Activated gamma-delta T cell (primary cell): ENCODE measurements at regions not wholly inside any gene's neighbourhood (a gene's known extent, or its start where the extent isn't known, plus 50 kb on each side); places are given as distances from the start of the nearest gene placed in this dataset.

Experiments
- DNase-seq: peaks from one replicate; lab custom pipeline; 2025; lab: John Stamatoyannopoulos, UW

- DNase-seq = no peak
Observed at GRCh38 chr1:29488794-29489311, 252.5 kb downstream of the PTPRU start.

- no peak for DNase-seq
Observed at GRCh38 chr1:29488086-29488793, 251.9 kb downstream of the PTPRU start.

GRCh38 chr1:29487291-29487690 is 251.0 kb downstream of the PTPRU start:
- DNase-seq = no peak

DNA sequence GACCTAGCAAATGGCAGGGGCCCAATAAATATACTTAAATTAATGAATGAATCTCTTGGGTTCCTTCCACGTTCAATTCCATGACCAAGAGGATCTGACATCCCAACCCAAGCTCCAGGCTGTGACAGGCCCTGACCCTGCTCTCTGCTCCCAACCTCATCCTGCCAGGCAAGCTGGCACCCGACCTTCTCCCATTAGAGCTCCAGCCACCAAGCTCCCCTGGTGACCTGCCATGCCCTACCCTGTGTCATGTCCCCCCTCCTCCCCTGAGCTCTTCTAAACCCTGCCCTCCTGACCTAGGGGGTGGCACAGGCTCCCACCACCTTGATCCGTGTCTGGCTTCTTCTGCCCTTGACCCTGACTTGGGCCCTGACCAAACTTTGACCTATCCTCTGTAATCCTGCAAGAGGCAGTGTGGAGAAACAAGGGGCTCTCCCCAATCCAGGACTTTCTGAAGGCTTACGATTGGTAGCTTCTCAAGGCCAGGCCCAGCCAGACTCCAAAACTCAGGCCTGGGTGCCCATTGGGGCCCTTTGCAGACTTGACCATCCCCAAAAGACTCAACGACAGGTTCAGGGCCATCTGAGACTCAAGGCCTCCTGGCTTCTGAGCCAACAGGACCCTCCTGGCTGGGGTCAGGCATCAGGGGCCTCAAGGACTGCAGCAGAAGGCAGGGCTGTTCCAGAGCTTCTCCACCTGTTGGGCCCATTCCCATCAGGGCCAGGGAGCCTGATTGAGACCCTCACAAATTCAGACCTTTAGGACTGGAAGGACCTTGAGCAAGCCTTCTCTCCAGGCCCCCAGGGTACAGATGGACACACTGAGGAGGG is 249.0 kb downstream of the PTPRU start:
- no peak for DNase-seq

DNA sequence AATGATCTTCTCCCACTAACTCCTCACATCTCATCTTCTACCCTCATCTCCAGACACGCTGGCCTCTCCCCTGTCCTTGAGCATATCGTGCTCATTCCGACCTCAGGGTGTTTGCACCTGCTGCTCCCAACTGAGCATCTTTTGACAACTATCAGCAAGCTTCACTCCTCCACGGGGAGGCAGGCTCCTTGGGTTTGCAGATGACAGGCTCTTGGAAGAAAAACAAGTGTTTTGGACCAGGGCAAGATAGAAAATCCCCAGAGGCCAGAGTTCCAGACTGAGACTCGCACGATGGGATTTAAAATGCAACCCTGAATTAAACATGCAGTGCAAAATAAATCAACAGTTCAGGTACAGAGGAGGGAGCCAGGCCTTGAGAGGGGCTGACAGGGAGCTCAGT is 246.7 kb downstream of the PTPRU start:
- no peak for DNase-seq

- DNase-seq = no peak
Observed at GRCh38 chr1:29482064-29482463, 245.7 kb downstream of the PTPRU start.

GRCh38 chr1:29481031-29481430 is 244.7 kb downstream of the PTPRU start:
- no peak for DNase-seq

GRCh38 chr1:29478879-29479278 is 242.6 kb downstream of the PTPRU start:
- DNase-seq = no peak

DNA sequence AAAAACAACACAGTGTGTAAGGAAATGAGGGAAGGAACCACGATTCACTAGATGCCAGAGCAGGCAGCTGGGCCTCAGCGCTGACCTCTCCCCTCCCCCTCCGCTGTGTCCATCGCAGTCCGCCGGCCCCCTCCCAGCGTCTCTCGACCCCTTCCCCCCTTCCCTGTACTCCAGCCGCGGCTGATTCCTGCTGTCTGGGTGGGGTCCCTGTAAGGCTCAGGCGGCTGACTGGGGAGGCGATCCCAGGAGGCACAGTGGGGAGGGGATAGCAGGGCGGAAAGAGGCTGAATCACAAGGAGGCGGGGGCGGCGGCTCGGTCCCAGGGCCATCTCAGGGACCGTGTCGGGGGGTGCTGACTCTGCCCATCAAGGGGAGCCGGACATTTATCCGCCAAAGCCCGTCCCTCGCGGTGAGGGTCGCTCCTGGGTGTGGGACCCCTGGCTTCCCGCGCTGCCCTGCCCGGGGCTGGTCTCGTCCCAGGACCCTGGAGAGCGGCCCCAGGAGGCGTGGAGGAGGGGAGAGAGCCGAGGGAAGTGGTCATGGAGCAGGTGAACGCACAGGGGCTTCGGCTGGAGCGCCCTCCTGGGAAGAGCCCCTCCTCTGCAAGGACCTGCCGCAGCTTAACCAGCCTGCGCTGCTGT is 241.9 kb downstream of the PTPRU start:
- no peak for DNase-seq

GRCh38 chr1:29475326-29475725 is 239.0 kb downstream of the PTPRU start:
- no peak for DNase-seq

GRCh38 chr1:29474274-29475244 is 238.2 kb downstream of the PTPRU start:
- DNase-seq = no peak

DNA sequence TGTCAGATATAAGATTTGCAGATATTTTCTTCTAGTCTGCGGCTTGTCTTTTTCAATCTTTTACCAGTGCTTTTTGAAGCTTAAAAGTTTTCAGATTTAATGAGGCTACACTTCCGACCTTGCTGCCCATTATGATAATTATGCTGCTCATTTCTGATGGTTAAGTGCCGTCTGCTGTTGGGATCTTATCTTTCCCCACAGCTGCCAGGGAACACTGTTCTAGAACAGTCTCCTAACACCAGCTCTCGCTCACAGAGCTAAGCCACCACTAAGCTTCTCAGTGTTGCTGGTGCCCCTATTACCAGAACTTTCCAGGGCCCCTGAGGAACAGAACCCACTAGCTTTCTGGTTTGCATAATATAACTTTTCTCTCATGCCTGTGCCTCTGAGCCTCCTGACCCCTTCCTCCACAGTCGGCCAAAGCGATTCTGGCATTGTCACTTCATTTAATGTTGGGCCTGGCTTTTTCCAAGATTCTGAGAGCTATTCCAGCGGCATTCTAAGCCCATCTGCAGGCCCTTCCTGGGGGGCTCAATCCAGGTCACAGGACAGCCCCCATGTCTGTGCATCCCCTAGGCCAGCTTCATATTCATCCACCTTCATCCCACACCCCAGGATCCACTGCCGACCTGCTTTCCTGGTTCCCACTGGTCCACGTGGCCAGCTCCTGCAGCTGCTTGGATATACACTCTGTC is 237.0 kb downstream of the PTPRU start:
- no peak for DNase-seq

DNA sequence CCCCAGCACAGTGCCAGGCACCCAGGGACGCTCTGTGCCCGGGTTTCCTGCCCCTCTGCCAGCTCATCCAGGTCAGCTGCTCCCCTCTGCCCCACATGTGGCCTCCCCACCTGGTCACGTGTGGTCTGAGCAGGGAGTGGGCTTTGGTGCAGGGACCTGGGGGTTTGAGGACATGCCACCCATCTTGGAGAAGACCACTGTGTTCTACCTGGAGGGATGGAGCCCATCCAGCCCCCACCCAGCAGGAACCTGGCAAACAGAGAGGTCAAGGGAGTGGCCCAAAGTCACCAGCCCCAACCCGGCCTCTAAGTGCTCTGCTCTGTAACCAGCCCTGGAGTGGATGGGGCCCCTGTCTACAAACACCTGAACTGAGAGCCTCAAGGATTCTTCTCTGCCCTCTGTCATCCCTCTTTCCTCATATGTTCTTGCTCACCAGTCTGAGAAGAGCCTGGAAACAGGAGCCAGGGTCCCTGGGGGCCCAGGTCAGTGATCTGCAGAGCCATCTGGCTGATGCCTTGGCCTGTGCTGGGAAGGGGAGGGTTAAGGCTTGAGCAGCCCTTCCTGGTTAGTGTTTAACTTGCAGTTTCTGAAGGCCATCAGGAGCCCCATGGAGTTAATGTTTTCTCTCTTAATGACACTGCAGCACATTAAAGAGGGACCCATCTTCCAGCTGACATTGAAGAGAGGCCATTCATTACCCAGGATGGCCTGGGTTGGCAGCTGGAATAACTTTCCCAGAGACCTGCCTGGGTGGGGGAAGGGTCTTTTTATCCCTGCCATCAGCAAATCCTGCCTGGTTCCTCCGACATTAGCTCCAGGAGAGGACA is 235.4 kb downstream of the PTPRU start:
- no peak for DNase-seq

GRCh38 chr1:29470788-29471119 is 234.4 kb downstream of the PTPRU start:
- DNase-seq = no peak

GRCh38 chr1:29470087-29470787 is 233.9 kb downstream of the PTPRU start:
- DNase-seq = no peak

GRCh38 chr1:29469457-29469856 is 233.1 kb downstream of the PTPRU start:
- DNase-seq = no peak

DNA sequence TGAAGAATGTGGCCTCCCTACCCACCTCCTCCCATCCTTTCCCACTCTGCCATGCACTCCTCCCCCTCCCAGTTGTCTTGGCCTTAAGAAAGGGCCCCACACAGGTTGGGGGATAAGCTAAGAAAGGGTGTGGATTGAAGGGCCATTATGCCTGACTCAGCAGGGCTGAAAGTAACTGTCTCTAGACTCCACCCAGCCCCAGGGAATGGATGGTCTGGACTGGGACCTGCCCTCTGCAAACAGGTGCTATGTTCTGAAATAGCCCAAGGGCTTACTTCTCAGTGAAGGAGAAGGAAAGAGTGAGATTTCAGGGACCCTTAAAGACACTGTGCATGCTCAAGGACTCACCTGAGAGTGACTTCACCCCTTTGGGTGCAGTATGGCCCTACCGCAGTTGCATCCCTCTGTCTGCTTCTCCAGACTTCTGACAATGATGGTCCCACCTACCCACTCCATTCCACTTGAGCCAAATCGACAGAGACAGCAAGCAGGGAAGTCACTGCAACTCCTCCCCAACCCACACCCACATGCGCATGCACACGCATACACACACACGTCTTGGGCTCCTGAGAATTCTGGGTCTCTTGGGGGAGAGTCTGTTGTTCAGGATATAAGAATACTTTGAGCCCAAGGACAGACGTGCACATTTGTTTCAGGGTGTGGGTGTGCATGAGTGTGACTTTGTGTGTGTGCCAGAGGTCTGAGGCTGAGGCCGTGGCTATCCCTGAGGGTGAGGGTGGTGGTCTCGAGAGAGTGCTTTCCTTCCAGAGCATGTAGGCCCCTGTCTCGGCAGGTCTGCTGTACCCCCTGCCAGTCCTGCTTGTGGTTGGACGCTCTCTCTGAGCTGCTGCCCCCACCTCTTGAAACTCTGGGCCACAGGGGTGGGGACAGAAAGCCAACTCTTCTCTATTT is 231.9 kb downstream of the PTPRU start:
- no peak for DNase-seq

DNA sequence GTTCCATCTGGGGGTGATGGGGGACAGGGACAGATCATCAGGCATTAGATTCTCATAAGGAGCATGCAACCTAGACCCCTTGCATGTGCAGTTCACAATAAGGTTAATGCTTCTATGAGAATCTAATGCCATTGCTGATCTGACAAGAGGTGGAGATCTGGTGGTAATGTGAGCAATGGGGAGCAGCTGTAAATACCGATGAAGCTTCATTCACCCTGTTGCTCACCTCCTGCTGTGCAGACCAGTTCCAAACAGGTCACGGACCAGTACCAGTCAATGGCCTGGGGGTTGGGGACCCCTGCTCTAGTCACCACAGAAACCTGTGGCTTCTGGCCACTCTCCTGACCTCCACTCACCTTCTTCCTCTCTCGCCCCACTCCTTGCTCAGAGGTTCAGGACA is 229.9 kb downstream of the PTPRU start:
- no peak for DNase-seq
